Thyroid gland (tissue), 4 donors: ENCODE measurements at regions not wholly inside any gene's neighbourhood (a gene's known extent, or its start where the extent isn't known, plus 50 kb on each side); places are given as distances from the start of the nearest gene placed in this dataset.

Experiments
- DNase-seq, 2 donors: peaks; one replicate each; pipeline ENCODE4 v3.0.0-alpha.2; 2019
- H3K27ac ChIP-seq, 3 donors: fragments of 200-600 bp; sonication (generic); 1 replicate in 2 of 3; 2 replicates in 1 of 3; pipeline ENCODE4 v1.5.1; 2016 to 2019; ENCODE audit warnings: mild to moderate bottlenecking in 1 of 3, moderate library complexity in 1 of 3
- H3K27me3 ChIP-seq: fragments of 200-600 bp; sonication (generic); one replicate; pipeline ENCODE4 v1.5.1; 2019
- H3K36me3 ChIP-seq, 2 donors: fragments of 200-600 bp; sonication (generic); one replicate each; pipeline ENCODE4 v1.5.1; 2016 to 2019
- H3K4me1 ChIP-seq, 2 donors: fragments of 200-600 bp; sonication (generic); one replicate each; pipeline ENCODE4 v1.5.1; 2017 to 2019
- H3K4me3 ChIP-seq, 3 donors: fragments of 200-600 bp; sonication (generic); replicated peaks in 1 of 3; 1 replicate in 2 of 3; 2 replicates in 1 of 3; pipeline ENCODE4 v1.5.1; 2016; ENCODE audit warnings: mild to moderate bottlenecking in 1 of 3
- H3K9me3 ChIP-seq: fragments of 200-600 bp; sonication (generic); one replicate; pipeline ENCODE4 v1.5.1; 2017
- POLR2A ChIP-seq, 2 donors: fragments of 450-650 bp; IDR thresholded peaks; one replicate each; pipeline ENCODE4 v1.6.1; 2017; ENCODE audit warnings: antibody characterized with exemption in 2 of 2, mild to moderate bottlenecking in 2 of 2, moderate library complexity in 1 of 2
- WGBS, 2 donors: methylation state at CpG; one replicate each; pipeline ENCODE4 v1.1.5; 2017; 5-methylcytosine and 5-hydroxymethylcytosine counted together
- intact Hi-C: fragments of 100-400 bp; cut with DNase I; formaldehyde crosslinking; loops from one replicate; pipeline ENCODE4 v1.15.1; 2023
- TF ChIP-seq, protein P1 (sequence below), 6 experiments: fragments of 200-600 bp in 3 of 6; fragments of 450-650 bp in 3 of 6; sonication (generic) in 3 of 6; IDR thresholded peaks; one replicate each; pipeline ENCODE4 v1.5.1; 2016 to 2019; ENCODE audit warnings: antibody characterized with exemption in 6 of 6, mild to moderate bottlenecking in 2 of 6, inconsistent platforms in 1 of 6, moderate library complexity in 1 of 6

DNA sequence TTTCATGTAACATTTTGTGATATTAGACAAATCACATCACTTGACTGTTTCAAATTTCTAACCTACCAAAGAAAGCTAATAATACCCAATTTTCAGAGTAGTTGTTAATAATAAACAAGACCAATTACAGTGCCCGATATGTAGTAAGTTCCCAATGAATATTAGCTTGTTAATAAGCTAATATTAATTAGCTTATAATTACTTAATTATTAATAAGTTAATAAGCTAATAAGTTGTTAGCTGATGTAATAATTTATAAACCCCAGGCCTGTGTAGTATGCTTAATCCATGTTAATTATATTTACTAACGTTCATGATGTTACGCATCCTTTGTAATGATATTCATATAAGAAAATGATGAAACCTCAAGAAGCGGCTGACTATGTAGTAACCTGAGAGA is 643.8 kb upstream of the KIRREL3 start:
- no peak overlapping the region for H3K27ac ChIP-seq
- H3K4me3 ChIP-seq = no peak overlapping the region
- intact Hi-C loops = no loop called here
- H3K36me3 ChIP-seq = no peaks in the 10 kb centered on the region
- no peak for DNase-seq
- TF ChIP-seq POLR2A (IDR thresholded peaks at IDR 0.05) = no peak
- TF ChIP-seq, protein P1, sequence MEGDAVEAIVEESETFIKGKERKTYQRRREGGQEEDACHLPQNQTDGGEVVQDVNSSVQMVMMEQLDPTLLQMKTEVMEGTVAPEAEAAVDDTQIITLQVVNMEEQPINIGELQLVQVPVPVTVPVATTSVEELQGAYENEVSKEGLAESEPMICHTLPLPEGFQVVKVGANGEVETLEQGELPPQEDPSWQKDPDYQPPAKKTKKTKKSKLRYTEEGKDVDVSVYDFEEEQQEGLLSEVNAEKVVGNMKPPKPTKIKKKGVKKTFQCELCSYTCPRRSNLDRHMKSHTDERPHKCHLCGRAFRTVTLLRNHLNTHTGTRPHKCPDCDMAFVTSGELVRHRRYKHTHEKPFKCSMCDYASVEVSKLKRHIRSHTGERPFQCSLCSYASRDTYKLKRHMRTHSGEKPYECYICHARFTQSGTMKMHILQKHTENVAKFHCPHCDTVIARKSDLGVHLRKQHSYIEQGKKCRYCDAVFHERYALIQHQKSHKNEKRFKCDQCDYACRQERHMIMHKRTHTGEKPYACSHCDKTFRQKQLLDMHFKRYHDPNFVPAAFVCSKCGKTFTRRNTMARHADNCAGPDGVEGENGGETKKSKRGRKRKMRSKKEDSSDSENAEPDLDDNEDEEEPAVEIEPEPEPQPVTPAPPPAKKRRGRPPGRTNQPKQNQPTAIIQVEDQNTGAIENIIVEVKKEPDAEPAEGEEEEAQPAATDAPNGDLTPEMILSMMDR (IDR thresholded peaks at IDR 0.05) = no peak
- no peaks in the 10 kb centered on the region for H3K27me3 ChIP-seq
- H3K9me3 ChIP-seq = no peaks in the 10 kb centered on the region
- H3K4me1 ChIP-seq = no peaks in the 10 kb centered on the region
- WGBS, 2 donors = 94 to 97% methylated on average over 4 of the region's 4 CpGs

- H3K27me3 ChIP-seq = no peaks in the 10 kb centered on the region
- WGBS, 2 donors = 58 to 76% methylated on average over 5 of the region's 5 CpGs
- intact Hi-C loops = no loop called here
These were observed 642.9 kb upstream of the KIRREL3 start for GRCh38 chr11:127643268-127644058.

GRCh38 chr11:127640561-127641451 is 640.2 kb upstream of the KIRREL3 start:
- H3K36me3 ChIP-seq = no peaks in the 10 kb centered on the region
- no peak overlapping the region for H3K27ac ChIP-seq
- no peak overlapping the region for H3K4me3 ChIP-seq
- no peaks in the 10 kb centered on the region for H3K9me3 ChIP-seq
- DNase-seq = no peak
- 78 to 82% methylated on average over 1 of the region's 1 CpG for WGBS, 2 donors
- intact Hi-C loops = no loop called here
- no peaks in the 10 kb centered on the region for H3K4me1 ChIP-seq
- H3K27me3 ChIP-seq = no peaks in the 10 kb centered on the region
- TF ChIP-seq, protein P1 (IDR thresholded peaks at IDR 0.05) = no peak

More at GRCh38 chr11:127643268-127644058, 642.9 kb upstream of the KIRREL3 start:
- Histone ChIP-seq H3K4me3 (no peak overlapping the region), H3K27ac (no peak overlapping the region), H3K36me3 (no peaks in the 10 kb centered on the region), H3K9me3 (no peaks in the 10 kb centered on the region), H3K4me1 (no peaks in the 10 kb centered on the region)
- TF ChIP-seq, protein P1 (IDR thresholded peaks at IDR 0.05) = no peak
- no peak for TF ChIP-seq POLR2A (IDR thresholded peaks at IDR 0.05)
- peak; percentile 23 to 29 for DNase-seq

DNA sequence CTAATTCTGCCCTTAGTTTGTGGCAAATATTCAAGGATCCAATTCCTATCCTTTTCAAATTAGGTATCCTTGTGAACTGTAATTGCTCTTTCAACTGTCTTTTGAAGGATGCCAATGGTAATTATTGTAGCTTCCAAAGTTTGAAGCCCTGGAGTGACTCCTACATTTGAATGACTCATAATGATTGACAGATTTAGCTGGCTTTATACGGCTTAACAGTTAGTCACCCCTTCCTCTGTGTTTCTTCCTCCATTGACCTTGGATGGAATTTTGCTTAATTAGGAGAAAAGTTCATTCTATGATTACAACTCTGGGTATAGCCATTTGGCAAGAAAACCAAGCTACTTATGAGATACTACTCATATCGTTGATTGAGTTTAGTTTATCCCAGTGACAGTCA is 639.3 kb upstream of the KIRREL3 start:
- DNase-seq = no peak
- H3K4me1 ChIP-seq = no peaks in the 10 kb centered on the region
- no peak for TF ChIP-seq POLR2A (IDR thresholded peaks at IDR 0.05)
- H3K27me3 ChIP-seq = no peaks in the 10 kb centered on the region
- H3K27ac ChIP-seq = no peak overlapping the region
- intact Hi-C loops = no loop called here
- H3K4me3 ChIP-seq = no peak overlapping the region
- no peaks in the 10 kb centered on the region for H3K9me3 ChIP-seq
- no peaks in the 10 kb centered on the region for H3K36me3 ChIP-seq
- WGBS, 2 donors = 62 to 87% methylated on average over 2 of the region's 2 CpGs

- H3K9me3 ChIP-seq = no peaks in the 10 kb centered on the region
- intact Hi-C loops = no loop called here
- H3K27ac ChIP-seq = no peak overlapping the region
- DNase-seq = no peak
- WGBS, 2 donors = 77 to 84% methylated on average over 2 of the region's 2 CpGs
- TF ChIP-seq, protein P1 (IDR thresholded peaks at IDR 0.05) = no peak
- no peak for TF ChIP-seq POLR2A (IDR thresholded peaks at IDR 0.05)
- H3K4me1 ChIP-seq = peaks cover 0 to 3% of the 10 kb centered on the region in 2 donors
- no peak overlapping the region for H3K4me3 ChIP-seq
- H3K36me3 ChIP-seq = no peaks in the 10 kb centered on the region
- H3K27me3 ChIP-seq = no peaks in the 10 kb centered on the region
These were observed 632.6 kb upstream of the KIRREL3 start for GRCh38 chr11:127632976-127633680.
